ENCODE measurements at regions not wholly inside any gene's neighbourhood (a gene's known extent, or its start where the extent isn't known, plus 50 kb on each side); places are given as distances from the start of the nearest gene placed in this dataset.

GRCh38 chr14:87121716-87122115 lies 871.3 kb downstream of the GALC start:
- TF ChIP-seq, protein P1, sequence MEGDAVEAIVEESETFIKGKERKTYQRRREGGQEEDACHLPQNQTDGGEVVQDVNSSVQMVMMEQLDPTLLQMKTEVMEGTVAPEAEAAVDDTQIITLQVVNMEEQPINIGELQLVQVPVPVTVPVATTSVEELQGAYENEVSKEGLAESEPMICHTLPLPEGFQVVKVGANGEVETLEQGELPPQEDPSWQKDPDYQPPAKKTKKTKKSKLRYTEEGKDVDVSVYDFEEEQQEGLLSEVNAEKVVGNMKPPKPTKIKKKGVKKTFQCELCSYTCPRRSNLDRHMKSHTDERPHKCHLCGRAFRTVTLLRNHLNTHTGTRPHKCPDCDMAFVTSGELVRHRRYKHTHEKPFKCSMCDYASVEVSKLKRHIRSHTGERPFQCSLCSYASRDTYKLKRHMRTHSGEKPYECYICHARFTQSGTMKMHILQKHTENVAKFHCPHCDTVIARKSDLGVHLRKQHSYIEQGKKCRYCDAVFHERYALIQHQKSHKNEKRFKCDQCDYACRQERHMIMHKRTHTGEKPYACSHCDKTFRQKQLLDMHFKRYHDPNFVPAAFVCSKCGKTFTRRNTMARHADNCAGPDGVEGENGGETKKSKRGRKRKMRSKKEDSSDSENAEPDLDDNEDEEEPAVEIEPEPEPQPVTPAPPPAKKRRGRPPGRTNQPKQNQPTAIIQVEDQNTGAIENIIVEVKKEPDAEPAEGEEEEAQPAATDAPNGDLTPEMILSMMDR (IDR thresholded peaks at IDR 0.05) = no peak
- no peak for TF ChIP-seq POLR2A (IDR thresholded peaks at IDR 0.05)
